GF-D8 (cell line): ENCODE measurements at regions not wholly inside any gene's neighbourhood (a gene's known extent, or its start where the extent isn't known, plus 50 kb on each side); places are given as distances from the start of the nearest gene placed in this dataset.
"Not testable (repeated sequence)": the region's sequence is repeated elsewhere in the genome, so short reads cannot be mapped to it uniquely, and the experiment has no call there.

Experiments used
- DNase-seq: peaks from one replicate; lab custom pipeline; 2025; lab: John Stamatoyannopoulos, UW

DNA sequence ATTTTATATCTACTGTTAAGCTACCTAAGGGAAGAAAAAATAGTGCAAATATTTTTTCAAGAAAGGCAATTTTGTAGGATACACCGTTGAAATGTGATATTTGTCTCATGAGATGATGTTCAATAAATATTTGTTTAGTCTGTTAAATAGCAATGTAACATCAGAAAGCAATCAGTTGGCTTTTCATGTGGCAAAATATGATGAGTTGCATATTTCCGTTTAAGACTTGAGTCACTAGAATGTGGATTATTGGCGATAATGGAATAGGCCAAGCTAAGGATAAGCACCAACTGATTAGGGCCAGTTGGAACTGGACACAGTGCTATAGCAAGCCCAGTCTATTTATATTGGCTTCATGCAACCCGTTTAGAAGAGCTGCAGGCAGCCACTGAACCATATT is 250.4 kb upstream of the SLC16A7 start:
- no peak for DNase-seq

DNA sequence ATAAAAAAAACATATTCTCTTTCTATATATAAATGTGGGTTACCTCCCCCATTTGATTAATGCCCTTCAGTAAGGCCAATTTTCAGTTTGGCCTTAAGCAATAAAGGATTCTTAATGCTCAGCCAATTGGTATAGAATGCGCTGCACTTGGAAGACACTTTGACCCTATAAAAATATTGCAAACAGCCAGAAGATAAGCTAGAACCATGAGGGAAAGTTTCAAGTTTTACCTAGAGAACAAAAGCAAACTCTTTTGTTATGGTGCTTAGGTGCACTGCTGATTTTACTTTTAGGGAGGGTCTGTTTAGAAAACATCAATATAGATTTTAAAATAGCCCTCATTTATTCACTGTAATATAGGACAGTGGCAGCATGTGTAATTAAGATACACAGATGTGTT is 251.6 kb upstream of the SLC16A7 start:
- no peak for DNase-seq

DNA sequence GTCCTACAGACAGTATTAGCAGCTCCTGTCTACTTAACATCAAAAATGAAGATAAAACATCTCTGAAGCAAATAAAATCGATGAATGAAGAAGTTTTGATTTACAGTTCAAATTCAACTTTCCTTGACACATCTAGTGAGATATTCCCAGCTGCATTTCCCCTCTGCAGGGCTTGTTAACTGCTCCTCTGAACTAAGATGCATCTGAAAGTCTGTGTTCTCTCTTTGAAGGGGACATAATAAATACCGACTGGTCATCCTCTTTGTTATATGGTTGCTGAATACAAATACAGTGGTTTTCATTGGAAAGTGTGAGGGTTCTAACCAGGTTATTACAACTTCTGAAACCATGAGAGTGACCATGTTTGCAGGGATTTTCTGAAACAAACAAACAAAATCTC is 266.4 kb upstream of the SLC16A7 start:
- DNase-seq, result no peak

DNA sequence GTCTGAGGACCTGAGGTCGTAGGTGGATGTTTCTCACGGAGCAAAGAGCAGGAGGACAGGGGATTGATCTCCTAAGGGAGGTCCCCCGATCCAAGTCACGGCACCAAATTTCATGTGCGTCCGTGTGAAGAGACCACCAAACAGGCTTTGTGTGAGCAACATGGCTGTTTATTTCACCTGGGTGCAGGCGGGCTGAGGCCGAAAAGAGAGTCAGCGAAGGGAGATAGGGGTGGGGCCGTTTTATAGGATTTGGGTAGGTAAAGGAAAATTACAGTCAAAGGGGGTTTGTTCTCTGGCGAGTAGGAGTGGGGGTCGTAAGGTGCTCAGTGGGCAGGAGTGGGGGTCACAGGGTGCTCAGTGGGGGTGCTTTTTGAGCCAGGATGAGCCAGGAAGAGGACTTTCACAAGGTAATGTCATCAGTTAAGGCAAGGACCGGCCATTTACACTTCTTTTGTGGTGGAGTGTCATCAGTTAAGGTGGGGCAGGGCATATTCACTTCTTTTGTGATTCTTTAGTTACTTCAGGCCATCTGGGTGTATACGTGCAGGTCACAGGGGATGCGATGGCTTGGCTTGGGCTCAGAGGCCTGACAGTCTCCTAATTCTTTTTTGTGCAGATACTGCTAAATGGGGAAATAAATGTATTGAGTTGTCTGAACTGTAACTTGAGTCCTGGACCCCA is 267.3 kb upstream of the SLC16A7 start:
- DNase-seq, result not testable (repeated sequence)

DNA sequence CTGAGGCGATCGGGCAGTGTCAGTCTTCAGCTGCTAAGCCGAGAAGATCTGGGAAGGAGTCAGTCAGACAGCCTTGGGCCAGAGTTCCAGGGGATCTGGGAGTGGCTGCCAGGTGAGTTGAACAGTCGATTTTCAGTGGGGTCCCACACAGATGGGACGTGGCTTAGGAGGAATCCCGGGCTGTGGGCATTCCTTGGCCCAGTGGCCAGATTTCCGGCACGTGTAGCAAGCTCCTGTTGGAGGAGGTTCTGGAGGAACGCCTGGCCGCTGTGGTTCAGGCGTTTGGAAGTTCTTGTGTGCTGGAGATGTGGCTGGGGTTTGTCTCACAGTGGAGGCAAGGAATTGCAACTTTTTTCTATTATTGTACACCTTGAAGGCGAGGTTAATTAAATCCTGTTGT is 269.4 kb upstream of the SLC16A7 start:
- not testable (repeated sequence) for DNase-seq

DNA sequence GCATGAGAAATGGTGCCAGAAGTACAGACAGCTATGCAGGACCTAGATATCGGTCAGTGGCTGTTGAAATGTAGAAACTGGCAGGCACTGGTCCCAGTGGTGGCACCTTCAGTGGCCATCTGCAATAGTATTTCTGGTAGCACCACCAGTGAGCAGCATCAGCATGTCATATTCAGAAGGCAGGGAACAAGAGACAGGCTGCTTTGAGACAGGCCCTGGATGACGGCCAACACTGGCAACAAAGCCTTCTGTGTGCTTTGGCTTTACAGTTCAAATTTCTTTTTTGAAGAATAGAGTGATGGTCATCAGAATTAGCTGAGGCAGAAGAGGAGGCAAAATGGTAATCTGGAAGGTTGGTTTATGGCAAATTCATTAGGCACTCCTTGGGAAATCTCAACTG is 273.4 kb upstream of the SLC16A7 start:
- DNase-seq, result no peak

DNA sequence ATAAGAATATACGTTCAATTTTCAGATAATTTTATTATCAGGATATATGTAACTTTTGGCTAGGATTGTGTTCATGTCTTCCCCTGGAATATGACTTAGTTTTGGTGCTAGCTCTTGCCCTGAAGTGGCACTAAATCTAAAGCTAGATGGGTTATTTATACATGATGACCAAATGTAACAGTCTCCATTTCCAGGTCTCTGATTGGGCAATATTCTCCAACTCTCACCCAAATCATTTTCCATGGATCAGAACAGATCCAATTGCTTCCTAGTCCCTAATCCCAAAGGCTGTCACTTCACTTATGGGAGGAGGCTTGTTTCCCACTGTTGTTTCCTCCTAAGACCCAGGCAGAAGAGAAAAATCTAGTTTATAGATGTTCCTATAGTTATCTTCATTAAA is 274.6 kb upstream of the SLC16A7 start:
- no peak for DNase-seq

DNA sequence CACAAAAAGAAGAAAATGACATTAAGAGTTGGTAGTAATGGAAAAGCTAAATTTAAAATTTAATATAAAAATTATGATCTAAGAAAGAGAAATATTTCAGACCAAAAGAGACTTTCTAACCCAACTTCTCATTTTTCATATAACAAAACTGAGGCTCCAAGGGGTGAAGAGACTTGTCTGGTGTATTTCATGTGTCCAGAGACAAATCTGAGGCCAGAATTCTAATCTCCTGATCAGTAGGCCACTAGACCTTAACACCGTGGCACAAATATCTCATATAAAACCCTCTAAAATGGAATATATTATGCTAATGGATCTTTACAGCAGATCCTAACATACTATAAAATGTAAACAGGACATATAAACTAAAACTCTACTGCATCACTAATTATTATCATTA is 275.7 kb upstream of the SLC16A7 start:
- no peak for DNase-seq

DNA sequence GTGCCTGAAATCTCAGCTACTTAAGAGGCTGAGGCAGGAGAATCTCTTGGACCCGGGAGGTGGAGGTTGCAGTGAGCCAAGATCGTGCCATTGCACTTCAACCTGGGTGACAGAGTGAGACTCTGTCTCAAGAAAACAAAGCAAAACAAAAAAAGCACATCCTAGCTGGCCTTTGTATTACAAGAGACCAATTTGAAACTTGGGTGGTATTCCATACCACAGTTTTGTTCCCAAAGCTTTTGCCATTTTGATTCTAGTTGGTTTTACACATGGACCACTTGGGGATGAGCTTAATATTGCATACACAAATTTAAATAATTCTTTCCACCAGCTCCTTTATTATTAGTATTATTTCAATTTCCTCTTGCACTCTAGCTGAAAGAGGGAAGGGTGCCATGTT is 276.9 kb upstream of the SLC16A7 start:
- DNase-seq, result no peak

DNA sequence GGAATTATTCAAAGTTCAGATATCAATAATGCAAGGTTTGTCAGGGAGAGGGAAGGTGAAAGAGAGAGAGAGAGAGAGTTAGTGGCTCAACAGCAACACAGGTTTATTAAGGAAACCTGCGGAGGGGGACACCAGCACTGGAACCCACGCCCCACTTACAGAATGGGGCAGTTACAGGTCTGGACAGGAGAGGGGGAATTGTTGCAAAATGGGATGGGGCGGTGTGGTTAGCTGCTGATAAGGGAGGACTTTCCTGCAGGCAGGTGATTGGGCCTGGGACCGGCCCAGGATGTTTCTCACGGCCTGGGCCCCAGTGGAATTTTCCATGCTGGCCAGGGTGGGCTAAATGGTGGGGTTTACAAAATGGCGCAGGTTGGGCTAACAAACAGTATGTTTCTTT is 278.2 kb upstream of the SLC16A7 start:
- no peak for DNase-seq

DNA sequence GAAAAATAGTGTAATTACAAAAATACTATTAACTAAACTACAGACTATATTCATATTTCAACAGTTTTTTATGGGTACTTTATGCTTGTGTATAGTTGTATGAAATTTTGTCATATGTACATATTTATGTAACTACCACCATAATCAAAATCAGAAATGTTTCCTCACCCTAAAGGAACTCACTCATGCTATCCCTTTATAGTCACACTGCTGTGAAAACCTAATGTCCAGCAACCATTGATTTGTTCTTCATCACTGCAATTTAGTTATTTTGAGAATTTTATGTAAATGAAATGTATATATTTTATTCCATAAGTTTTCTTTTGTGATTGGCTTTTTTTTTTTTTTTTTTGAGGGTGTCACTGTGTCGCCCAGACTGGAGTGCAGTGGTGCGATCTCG is 278.9 kb upstream of the SLC16A7 start:
- no peak for DNase-seq

DNA sequence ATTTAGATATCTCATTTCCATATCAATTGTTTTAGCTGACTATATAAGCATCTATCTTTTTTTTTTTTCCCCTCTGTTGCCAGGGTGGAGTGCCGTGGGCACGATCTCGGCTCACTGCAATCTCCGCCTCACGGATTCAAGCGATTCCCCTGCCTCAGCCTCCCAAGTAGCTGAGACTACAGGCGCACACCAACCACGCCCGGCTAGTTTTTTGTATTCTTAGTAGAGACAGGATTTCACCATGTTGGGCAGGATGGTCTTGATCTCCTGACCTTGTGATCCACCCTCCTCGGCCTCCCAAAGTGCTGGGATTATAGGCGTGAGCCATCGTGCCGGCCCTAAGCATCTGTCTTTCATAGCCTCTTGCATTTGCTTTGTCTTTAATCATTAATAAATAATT is 279.5 kb upstream of the SLC16A7 start:
- DNase-seq, result not testable (repeated sequence)

DNA sequence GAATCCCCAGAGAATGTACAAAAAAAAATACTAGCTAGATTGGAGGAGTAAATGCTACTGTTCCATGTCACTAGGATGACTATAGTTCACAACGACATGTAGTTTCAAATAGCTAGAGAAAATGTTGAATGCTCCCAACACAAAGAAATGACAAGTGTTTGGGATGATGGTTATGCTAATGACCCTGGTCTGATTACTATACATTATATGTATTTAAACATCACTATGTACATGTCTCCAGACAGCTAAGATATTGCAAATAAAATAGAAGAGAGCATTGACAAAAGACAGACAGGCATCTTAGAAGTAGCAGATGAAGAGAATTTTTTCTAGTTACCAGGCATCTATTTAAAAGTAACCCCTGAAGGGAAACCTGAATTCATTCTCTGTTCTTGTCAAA is 281.6 kb upstream of the SLC16A7 start:
- no peak for DNase-seq

DNA sequence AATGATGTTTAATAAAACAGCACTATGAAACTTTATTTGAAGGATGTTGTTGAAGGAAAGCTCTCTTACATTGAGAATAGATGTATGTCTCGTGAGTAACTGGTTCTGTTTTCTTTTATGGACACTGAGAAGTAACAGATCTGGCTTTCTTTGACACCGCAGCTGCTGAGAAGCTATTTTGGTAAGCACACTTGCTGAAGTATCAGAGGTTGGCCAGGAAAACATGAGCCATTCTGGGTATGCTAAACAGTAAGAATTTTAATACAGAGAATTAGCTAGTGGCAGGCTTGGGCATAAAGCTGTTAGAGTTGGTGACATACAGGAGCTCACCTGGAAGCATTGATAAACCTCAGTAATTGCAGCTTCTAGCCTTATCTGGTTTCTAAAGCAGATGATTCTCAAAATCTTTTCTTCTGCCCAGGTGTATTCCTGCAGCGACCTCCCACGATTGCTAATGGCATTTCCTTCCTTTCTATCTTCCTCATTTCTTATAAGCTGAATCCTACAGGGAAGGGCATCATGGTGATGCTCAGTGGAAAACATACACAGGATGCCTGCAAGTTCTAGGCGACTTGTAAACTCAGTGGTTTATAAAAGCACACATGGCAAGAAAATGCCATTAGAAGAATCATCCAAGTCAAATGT is 291.6 kb upstream of the SLC16A7 start:
- no peak for DNase-seq

DNA sequence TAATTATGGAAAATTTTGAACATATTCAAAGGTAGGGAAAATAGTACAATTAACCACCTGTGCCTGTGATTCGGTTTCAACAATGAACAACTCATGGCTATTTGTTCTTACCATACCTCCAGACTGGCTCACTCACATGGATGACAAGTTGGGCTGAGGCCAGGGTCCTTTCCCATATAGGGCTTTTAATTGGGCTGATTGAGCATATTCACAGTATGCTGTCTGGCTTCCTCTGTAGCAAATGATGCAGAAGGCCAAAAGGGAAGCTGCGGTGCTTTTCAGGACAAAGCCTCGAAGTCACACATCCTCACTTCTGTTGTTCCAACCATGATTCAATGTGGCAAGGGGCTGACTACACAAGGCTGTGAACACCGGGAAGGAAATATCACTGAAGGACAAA is 297.5 kb upstream of the SLC16A7 start:
- DNase-seq, result no peak

DNA sequence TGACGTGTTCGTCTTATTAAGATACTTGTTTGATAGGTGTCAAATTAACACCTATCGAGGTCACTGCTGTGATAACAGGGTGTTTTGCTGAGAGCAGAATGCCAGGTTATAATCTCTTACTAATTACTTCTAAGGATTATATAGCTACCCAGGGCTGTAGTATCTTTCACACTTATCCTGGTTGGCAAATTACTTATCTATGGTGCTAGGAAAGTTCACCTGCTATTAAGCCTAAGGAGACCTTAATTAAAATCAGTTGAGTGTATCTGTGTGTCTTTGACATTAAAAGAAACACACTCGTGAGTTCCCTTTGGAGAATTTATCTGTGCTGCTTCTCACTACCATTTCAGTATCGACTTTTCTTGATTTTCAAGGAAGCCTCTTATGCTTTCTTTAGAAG is 301.6 kb upstream of the SLC16A7 start:
- DNase-seq, result no peak

DNA sequence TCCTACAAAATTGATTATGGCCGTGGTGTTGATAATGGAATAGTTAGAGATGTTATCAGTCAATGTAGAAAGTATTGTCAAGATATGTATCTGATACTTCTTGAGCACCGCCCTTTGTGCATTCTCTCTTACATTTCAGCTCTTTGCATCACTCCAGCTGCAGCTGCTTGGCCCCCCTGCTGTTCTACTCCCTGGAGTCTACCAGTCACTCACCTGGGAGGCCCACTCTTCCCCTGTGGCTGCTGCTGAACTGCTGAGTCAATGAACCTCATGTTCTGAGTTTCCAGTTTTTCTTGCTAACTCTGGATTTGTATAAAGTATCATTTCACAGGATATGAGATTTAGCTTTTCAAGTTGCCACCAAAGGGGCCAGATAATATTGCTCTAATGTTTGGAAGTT is 312.8 kb upstream of the SLC16A7 start:
- DNase-seq, result no peak

DNA sequence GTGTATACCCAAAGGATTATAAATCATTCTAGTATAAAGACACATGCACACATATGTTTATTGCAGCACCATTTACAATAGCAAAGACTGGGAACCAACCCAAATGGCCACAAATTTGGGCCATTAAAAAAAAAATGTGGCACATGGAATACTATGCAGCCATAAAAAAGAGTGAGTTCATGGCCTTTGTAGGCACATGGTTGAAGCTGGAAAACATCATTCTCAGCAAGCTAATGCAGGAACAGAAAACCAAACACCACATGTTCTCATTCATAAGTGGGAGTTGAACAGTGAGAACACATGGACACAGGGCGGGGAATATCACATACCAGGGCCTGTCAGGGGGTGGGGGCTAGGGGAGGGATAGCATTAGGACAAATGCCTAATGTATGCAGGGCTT is 322.3 kb upstream of the SLC16A7 start:
- not testable (repeated sequence) for DNase-seq

DNA sequence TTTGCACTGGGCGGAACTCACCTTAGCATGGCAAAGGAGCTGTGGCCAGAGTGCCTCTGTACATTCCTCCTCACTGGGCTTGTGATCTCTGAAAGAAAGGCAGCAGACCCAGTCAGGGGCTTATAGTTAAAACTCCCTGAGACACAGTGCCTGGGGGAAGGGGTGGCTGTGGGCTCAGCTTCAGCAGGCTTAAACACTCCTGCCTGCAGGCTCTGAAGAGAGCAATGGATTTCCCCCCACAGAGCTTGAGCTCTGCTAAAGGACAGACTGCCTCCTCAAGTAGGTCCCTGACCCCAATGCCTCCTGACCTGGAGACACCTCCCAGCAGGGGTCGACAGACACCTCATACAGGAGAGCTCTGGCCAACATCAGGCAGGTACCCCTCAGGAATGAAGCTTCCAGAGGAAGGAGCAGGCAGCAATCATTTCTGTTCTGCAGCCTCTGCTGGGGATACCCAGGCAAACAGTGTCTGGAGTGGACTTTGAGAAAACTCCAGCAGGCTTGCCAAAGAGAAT is 327.5 kb upstream of the SLC16A7 start:
- DNase-seq, result no peak

DNA sequence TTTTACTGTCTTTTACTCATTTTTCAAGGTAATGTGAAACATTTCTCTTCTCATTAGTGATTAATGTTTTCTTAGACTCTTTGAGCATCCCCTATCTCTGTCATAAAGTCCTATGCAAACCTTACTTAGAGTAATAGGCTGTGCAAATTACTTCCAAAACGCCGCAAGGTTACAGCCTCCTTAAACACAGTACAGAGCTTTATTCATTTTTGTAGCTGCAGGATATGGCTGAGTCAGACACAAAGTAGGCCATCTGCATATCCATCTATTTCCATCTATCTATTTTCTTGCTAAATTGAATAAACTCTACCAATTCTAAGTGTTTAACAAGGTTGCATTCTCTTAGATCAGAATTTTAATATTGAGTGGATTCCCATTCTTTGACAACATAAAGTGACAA is 335.6 kb upstream of the SLC16A7 start:
- DNase-seq, result no peak

DNA sequence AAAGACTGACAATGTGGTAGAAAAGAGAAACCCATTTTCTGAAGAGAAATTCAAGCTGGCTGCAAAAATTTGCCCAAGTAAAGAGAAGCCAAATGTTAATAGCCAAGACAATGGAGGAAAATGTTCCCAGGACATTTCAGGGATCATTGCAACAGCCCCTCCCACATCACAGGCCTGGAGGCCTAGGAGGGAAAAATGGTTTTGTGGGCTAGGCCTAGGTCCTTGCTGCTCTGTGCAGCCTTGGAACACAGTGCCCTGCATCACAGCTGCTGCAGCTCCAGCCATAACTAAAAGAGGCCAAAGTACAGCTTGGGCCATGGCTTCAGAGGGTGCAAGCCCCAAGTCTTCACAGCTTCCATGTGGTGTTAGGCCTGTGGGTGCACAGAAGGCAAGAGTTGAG is 332.4 kb upstream of the LRIG3 start:
- DNase-seq, result no peak

DNA sequence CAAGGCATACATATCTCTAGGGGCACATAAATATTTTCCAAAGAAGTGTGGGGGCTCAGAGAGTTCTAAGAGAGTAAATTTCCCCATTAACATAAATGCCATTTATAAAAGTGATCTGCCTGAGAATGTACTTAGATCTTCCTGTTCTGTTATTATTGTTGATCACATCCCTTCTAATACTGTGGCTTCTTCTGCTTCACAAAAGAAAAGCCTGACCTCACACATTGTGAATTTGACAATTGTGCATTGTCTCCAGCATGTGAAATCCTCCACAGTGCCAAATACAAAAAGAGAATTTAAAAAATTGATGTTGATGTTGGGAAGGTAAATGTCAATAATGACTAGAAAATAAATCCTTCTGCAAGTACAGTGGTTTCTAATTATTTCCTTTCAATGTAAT is 330.5 kb upstream of the LRIG3 start:
- no peak for DNase-seq

DNA sequence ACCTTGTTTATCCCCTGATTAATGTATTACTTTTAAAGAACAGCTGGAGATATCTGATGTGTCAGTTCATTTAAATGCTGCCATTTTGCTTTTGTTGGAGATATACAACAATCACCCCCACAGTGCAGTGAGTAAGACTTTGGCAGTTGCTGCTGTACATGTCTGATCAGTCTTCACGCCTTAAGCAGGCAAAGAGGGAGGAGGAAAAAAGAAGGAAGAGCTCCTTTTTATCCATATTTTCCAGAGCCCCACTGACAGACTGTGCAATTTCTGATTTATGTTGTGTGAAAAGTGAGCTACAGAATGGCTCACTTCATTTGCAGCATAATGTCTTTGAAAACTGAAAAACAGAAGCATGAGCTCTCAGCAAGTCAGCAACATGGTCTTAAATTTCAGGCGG is 319.7 kb upstream of the LRIG3 start:
- DNase-seq, result no peak

DNA sequence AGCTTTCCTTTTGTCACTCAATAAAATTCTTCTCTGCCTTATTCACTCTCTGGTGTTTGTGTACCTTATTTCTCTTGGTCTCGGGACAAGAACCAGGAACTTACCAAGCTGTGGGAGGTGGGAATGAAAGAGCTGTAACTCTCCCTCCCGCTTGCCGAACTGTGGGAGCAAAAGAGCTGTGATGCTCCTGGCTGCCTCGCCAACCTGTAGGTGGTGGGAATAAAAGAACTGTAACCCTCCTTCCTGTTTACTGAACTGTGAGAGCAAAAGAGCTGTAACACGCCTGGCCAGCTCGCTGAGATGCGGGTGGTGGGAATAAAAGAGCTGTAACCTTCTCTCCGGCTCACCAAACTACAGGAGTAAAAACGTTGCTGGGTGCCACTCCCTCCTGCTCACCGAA is 314.1 kb upstream of the LRIG3 start:
- DNase-seq, result no peak
